B cell (primary cell): ENCODE measurements at regions not wholly inside any gene's neighbourhood (a gene's known extent, or its start where the extent isn't known, plus 50 kb on each side); places are given as distances from the start of the nearest gene placed in this dataset.

Experiments
- ATAC-seq: fragments of 200-7000 bp; cut with Tn5 transposase; one replicate; pipeline ENCODE4 v1.10.0; 2021; ENCODE audit warnings: low read depth, mild to moderate bottlenecking, moderate number of reproducible peaks, moderate library complexity
- CTCF ChIA-PET: fragments of 350-600 bp; sonication (Branson Sonifier 250); formaldehyde crosslinking; loops from one replicate; lab custom pipeline; 2021; ENCODE audit warnings: antibody characterized with exemption, inconsistent platforms; lab: Charles Lee
- POLR2A ChIA-PET: fragments of 350-600 bp; sonication (Branson Sonifier 250); formaldehyde crosslinking; loops from one replicate; lab custom pipeline; 2021; ENCODE audit warnings: antibody characterized with exemption; lab: Charles Lee
- DNase-seq: peaks from one replicate; pipeline ENCODE4 v3.0.0; 2013
- H2AFZ ChIP-seq: 2 replicates; pipeline ENCODE4 v1.6.1; 2012; ENCODE audit warnings: mild to moderate bottlenecking, low read depth, low read length; ENCODE audit not compliant: insufficient read depth, poor library complexity, severe bottlenecking
- H3K27ac ChIP-seq, 2 donors: 1 replicate in 1 of 2; 2 replicates in 1 of 2; pipeline ENCODE4 v1.5.1; 2012 to 2013; ENCODE audit warnings: low read length in 2 of 2, mild to moderate bottlenecking in 2 of 2, moderate library complexity in 1 of 2
- H3K27me3 ChIP-seq, 4 experiments: fragments of 200-600 bp in 1 of 4; sonication (generic) in 1 of 4; replicated peaks in 1 of 4; 1 replicate in 2 of 4; 2 replicates in 2 of 4; pipeline versions ENCODE4 v1.6.1 to v1.7.0; 2013 to 2016; ENCODE audit warnings: low read length in 3 of 4, mild to moderate bottlenecking in 2 of 4, mixed read lengths in 1 of 4, moderate library complexity in 1 of 4; ENCODE audit not compliant: insufficient read depth in 4 of 4, control insufficient read depth in 3 of 4; ENCODE audit errors: control extremely low read depth in 1 of 4
- H3K36me3 ChIP-seq, 2 experiments: replicated peaks in 1 of 2; 1 replicate in 1 of 2; 2 replicates in 1 of 2; pipeline versions ENCODE4 v1.6.1 to v1.7.1; 2013; ENCODE audit warnings: low read length in 1 of 2; ENCODE audit not compliant: insufficient read depth in 2 of 2, control insufficient read depth in 1 of 2; ENCODE audit errors: control extremely low read depth in 1 of 2, extremely low read depth in 1 of 2
- H3K4me1 ChIP-seq, 2 donors: fragments of 200-600 bp in 1 of 2; sonication (generic) in 1 of 2; 1 replicate in 1 of 2; 2 replicates in 1 of 2; pipeline versions ENCODE4 v1.5.1 to v1.6.1; 2013 to 2017; ENCODE audit warnings: low read length in 2 of 2; ENCODE audit not compliant: control insufficient read depth in 2 of 2, insufficient read depth in 2 of 2
- H3K4me2 ChIP-seq: replicated peaks from 2 replicates; pipeline ENCODE3; 2012; ENCODE audit warnings: mild to moderate bottlenecking, low read depth, low read length; ENCODE audit not compliant: poor library complexity, severe bottlenecking
- H3K4me3 ChIP-seq, 5 experiments: fragments of 200-600 bp in 1 of 5; sonication (generic) in 1 of 5; 1 replicate in 3 of 5; 2 replicates in 2 of 5; pipeline versions ENCODE4 v1.5.1 to v1.7.0; 2011 to 2016; ENCODE audit warnings: low read length in 4 of 5, mild to moderate bottlenecking in 4 of 5, low read depth in 2 of 5, control low read depth in 1 of 5, moderate library complexity in 1 of 5; ENCODE audit not compliant: insufficient read depth in 1 of 5; ENCODE audit errors: control extremely low read depth in 1 of 5, extremely low read depth in 1 of 5
- H3K79me2 ChIP-seq: fragments of 200-600 bp; sonication (generic); one replicate; pipeline ENCODE4 v1.6.0; 2016; ENCODE audit warnings: low read length; ENCODE audit not compliant: control insufficient read depth, insufficient read depth
- H3K9ac ChIP-seq: fragments of 200-600 bp; sonication (generic); 2 replicates; pipeline ENCODE4 v1.6.1; 2017; ENCODE audit warnings: mild to moderate bottlenecking, low read length, moderate library complexity
- H3K9me3 ChIP-seq, 3 donors: one replicate each; pipeline versions ENCODE4 v1.6.1 to v1.7.1; 2013; ENCODE audit warnings: low read length in 2 of 3; ENCODE audit not compliant: control insufficient read depth in 2 of 3, insufficient read depth in 1 of 3; ENCODE audit errors: control extremely low read depth in 1 of 3
- H4K20me1 ChIP-seq: 2 replicates; pipeline ENCODE4 v1.6.0; 2012; ENCODE audit warnings: mild to moderate bottlenecking, low read length; ENCODE audit not compliant: insufficient read depth, control insufficient read depth, poor library complexity, severe bottlenecking
- H3K27ac Mint-ChIP-seq: one replicate; pipeline ENCODE4 v1.8.0; 2021; ENCODE audit warnings: mixed read lengths
- H3K27me3 Mint-ChIP-seq: one replicate; pipeline ENCODE4 v1.8.0; 2021; ENCODE audit warnings: mixed read lengths
- H3K4me1 Mint-ChIP-seq: one replicate; pipeline ENCODE4 v1.8.0; 2021; ENCODE audit warnings: mixed read lengths
- H3K4me3 Mint-ChIP-seq: one replicate; pipeline ENCODE4 v1.8.0; 2021; ENCODE audit warnings: mixed read lengths
- H3K9me3 Mint-ChIP-seq: one replicate; pipeline ENCODE4 v1.8.0; 2022; ENCODE audit warnings: mixed read lengths; ENCODE audit not compliant: insufficient read depth
- CTCF ChIP-seq: fragments of 200-600 bp; IDR thresholded peaks from one replicate; pipeline ENCODE4 v1.8.0; 2022; ENCODE audit warnings: antibody characterized with exemption, mild to moderate bottlenecking
- EZH2 ChIP-seq: IDR thresholded peaks from 2 replicates; pipeline ENCODE4 v1.6.1; 2012; ENCODE audit warnings: borderline replicate concordance, low read depth, mild to moderate bottlenecking, moderate library complexity, low read length; ENCODE audit not compliant: insufficient read depth, poor library complexity, severe bottlenecking
- WGBS: methylation state at CpG from one replicate; pipeline ENCODE4 v1.1.5; 2013; ENCODE audit warnings: missing lambda C conversion rate; ENCODE audit not compliant: insufficient coverage; 5-methylcytosine and 5-hydroxymethylcytosine counted together
- intact Hi-C: fragments of 100-400 bp; cut with micrococcal nuclease; formaldehyde crosslinking; loops from one replicate; pipeline ENCODE4 v1.10.0; 2022

GRCh38 chr11:39412117-39412516, 2047.3 kb downstream of the LRRC4C start:
- Histone ChIP-seq H2AFZ (no peak overlapping the region), H4K20me1 (no peaks in the 10 kb centered on the region), H3K4me3 (no peak overlapping the region), H3K36me3 (no peaks in the 10 kb centered on the region), H3K9me3 (peaks cover 0 to 7% (median 2%) of the 10 kb centered on the region in 3 donors), H3K27me3 (no peaks in the 10 kb centered on the region), H3K27ac (no peak overlapping the region), H3K4me1 (no peaks in the 10 kb centered on the region), H3K9ac (no peak overlapping the region), H3K79me2 (no peaks in the 10 kb centered on the region), H3K4me2 (no peak overlapping the region)
- DNase-seq (no peak), ATAC-seq (no peak)
- Mint-ChIP-seq H3K4me3 (no peak overlapping the region), H3K4me1 (no peaks in the 10 kb centered on the region), H3K27ac (no peak overlapping the region), H3K27me3 (no peaks in the 10 kb centered on the region), H3K9me3 (peaks cover 6% of the 10 kb centered on the region)
- intact Hi-C loops: no loop called here
- no peak for TF ChIP-seq EZH2
- no peak for TF ChIP-seq CTCF
- ChIA-PET POLR2A (no interaction called here), CTCF (no interaction called here)
- WGBS: no CpG with 5 or more reads among the region's 1 CpG

- no peaks in the 10 kb centered on the region for H3K36me3 ChIP-seq
- no peak overlapping the region for H3K4me2 ChIP-seq
- no peak overlapping the region for H2AFZ ChIP-seq
- no peak overlapping the region for H3K27ac ChIP-seq
- DNase-seq (no peak), ATAC-seq (no peak)
- TF ChIP-seq CTCF (no peak), EZH2 (no peak)
- H4K20me1 ChIP-seq: no peaks in the 10 kb centered on the region
- ChIA-PET CTCF (no interaction called here), POLR2A (no interaction called here)
- H3K9me3 ChIP-seq: peaks cover 0 to 5% (median 4%) of the 10 kb centered on the region in 3 donors
- no peaks in the 10 kb centered on the region for H3K27me3 ChIP-seq
- no peaks in the 10 kb centered on the region for H3K4me1 ChIP-seq
- intact Hi-C loops: no loop called here
- H3K27me3 Mint-ChIP-seq: no peaks in the 10 kb centered on the region
- H3K27ac Mint-ChIP-seq: no peak overlapping the region
- no peaks in the 10 kb centered on the region for H3K79me2 ChIP-seq
- no peaks in the 10 kb centered on the region for H3K4me1 Mint-ChIP-seq
- H3K4me3 Mint-ChIP-seq: no peak overlapping the region
- peaks cover 2% of the 10 kb centered on the region for H3K9me3 Mint-ChIP-seq
- H3K9ac ChIP-seq: no peak overlapping the region
- no peak overlapping the region for H3K4me3 ChIP-seq
Observed at GRCh38 chr11:39385911-39386310, 2073.5 kb downstream of the LRRC4C start.
